Neural progenitor cell (in vitro differentiated cells): ENCODE measurements at regions not wholly inside any gene's neighbourhood (a gene's known extent, or its start where the extent isn't known, plus 50 kb on each side); places are given as distances from the start of the nearest gene placed in this dataset.

Source experiments
- DNase-seq: peaks from one replicate; pipeline ENCODE4 v3.0.0-alpha.2; 2016; ENCODE audit warnings: low spot score
- H2AFZ ChIP-seq: fragments of 200-600 bp; sonication (generic); replicated peaks from 2 replicates; pipeline ENCODE4 v1.6.1; 2016; ENCODE audit warnings: antibody characterized with exemption
- H3F3A ChIP-seq: fragments of 200-600 bp; sonication (generic); 2 replicates; pipeline ENCODE4 v1.6.1; 2016; ENCODE audit warnings: antibody characterized with exemption, low read depth
- H3K27ac ChIP-seq: fragments of 200-600 bp; sonication (generic); 2 replicates; pipeline ENCODE4 v1.5.1; 2016; ENCODE audit warnings: mild to moderate bottlenecking
- H3K27me3 ChIP-seq: fragments of 200-600 bp; sonication (generic); 2 replicates; pipeline ENCODE4 v1.6.1; 2016; ENCODE audit warnings: mild to moderate bottlenecking, moderate library complexity
- H3K36me3 ChIP-seq: fragments of 200-600 bp; sonication (generic); 2 replicates; pipeline ENCODE4 v1.5.1; 2016
- H3K4me1 ChIP-seq: fragments of 200-600 bp; sonication (generic); 2 replicates; pipeline ENCODE4 v1.6.1; 2016; ENCODE audit warnings: mixed run types
- H3K4me2 ChIP-seq: fragments of 200-600 bp; sonication (generic); 2 replicates; pipeline ENCODE4 v1.6.1; 2016
- H3K4me3 ChIP-seq: fragments of 200-600 bp; sonication (generic); 2 replicates; pipeline ENCODE4 v1.5.1; 2016
- H3K79me2 ChIP-seq: fragments of 200-600 bp; sonication (generic); 2 replicates; pipeline ENCODE4 v1.6.1; 2016; ENCODE audit warnings: low read depth
- H3K9ac ChIP-seq: fragments of 200-600 bp; sonication (generic); 2 replicates; pipeline ENCODE4 v1.6.1; 2016
- H3K9me3 ChIP-seq: fragments of 200-600 bp; sonication (generic); 2 replicates; pipeline ENCODE4 v1.5.1; 2016; ENCODE audit warnings: low read depth
- H4K20me1 ChIP-seq: fragments of 200-600 bp; sonication (generic); 2 replicates; pipeline ENCODE4 v1.6.1; 2016; ENCODE audit warnings: low read depth
- H3K27ac Mint-ChIP-seq: 3 replicates; pipeline ENCODE4 v1.8.0; 2021; ENCODE audit warnings: mixed read lengths
- H3K27me3 Mint-ChIP-seq: 2 replicates; pipeline ENCODE4 v1.8.0; 2022; ENCODE audit warnings: low read depth, mild to moderate bottlenecking, inconsistent platforms, moderate library complexity, mixed read lengths; ENCODE audit not compliant: insufficient read depth
- H3K36me3 Mint-ChIP-seq: 3 replicates; pipeline ENCODE4 v1.8.0; 2021; ENCODE audit warnings: mixed read lengths
- H3K4me1 Mint-ChIP-seq: 3 replicates; pipeline ENCODE4 v1.8.0; 2021; ENCODE audit warnings: mixed read lengths
- H3K4me3 Mint-ChIP-seq: 3 replicates; pipeline ENCODE4 v1.8.0; 2021; ENCODE audit warnings: mild to moderate bottlenecking, moderate library complexity, mixed read lengths
- H3K9me3 Mint-ChIP-seq: 3 replicates; pipeline ENCODE4 v1.8.0; 2020; ENCODE audit warnings: mixed read lengths
- CTCF ChIP-seq: fragments of 200-600 bp; sonication (generic); IDR thresholded peaks from 2 replicates; pipeline ENCODE4 v1.5.1; 2017; ENCODE audit warnings: antibody characterized with exemption, mild to moderate bottlenecking
- EZH2 ChIP-seq: fragments of 200-600 bp; sonication (generic); IDR thresholded peaks from 2 replicates; pipeline ENCODE4 v1.6.1; 2017; ENCODE audit warnings: antibody characterized with exemption, mild to moderate bottlenecking, moderate library complexity
- EZH2phosphoT487 ChIP-seq: fragments of 200-600 bp; sonication (generic); IDR thresholded peaks from 2 replicates; pipeline ENCODE4 v1.6.1; 2017; ENCODE audit warnings: antibody characterized with exemption

- Histone ChIP-seq H3F3A (no peaks in the 10 kb centered on the region), H2AFZ (no peak overlapping the region), H3K36me3 (no peaks in the 10 kb centered on the region), H3K4me1 (no peaks in the 10 kb centered on the region), H3K79me2 (no peaks in the 10 kb centered on the region), H3K9ac (no peak overlapping the region), H3K4me2 (no peak overlapping the region), H3K27ac (no peak overlapping the region), H3K4me3 (no peak overlapping the region), H3K27me3 (no peaks in the 10 kb centered on the region), H3K9me3 (no peaks in the 10 kb centered on the region), H4K20me1 (no peaks in the 10 kb centered on the region)
- no peaks in the 10 kb centered on the region for H3K4me1 Mint-ChIP-seq
- no peak for TF ChIP-seq EZH2phosphoT487
- TF ChIP-seq EZH2 = no peak
- TF ChIP-seq CTCF = no peak
- no peak for DNase-seq
- H3K36me3 Mint-ChIP-seq = no peaks in the 10 kb centered on the region
- H3K27ac Mint-ChIP-seq = no peak overlapping the region
- peaks cover 2% of the 10 kb centered on the region for H3K27me3 Mint-ChIP-seq
- no peak overlapping the region for H3K4me3 Mint-ChIP-seq
- H3K9me3 Mint-ChIP-seq = peaks cover 13% of the 10 kb centered on the region
Observed at GRCh38 chr3:22593638-22594037, 609.5 kb upstream of the UBE2E2 start.

GRCh38 chr3:22594990-22595389 lies 608.1 kb upstream of the UBE2E2 start:
- no peaks in the 10 kb centered on the region for H3K27me3 ChIP-seq
- Mint-ChIP-seq H3K36me3 (no peaks in the 10 kb centered on the region), H3K4me1 (no peaks in the 10 kb centered on the region), H3K27me3 (no peaks in the 10 kb centered on the region), H3K9me3 (peaks cover 13% of the 10 kb centered on the region), H3K27ac (no peak overlapping the region), H3K4me3 (no peak overlapping the region)
- no peaks in the 10 kb centered on the region for H3F3A ChIP-seq
- H2AFZ ChIP-seq = no peak overlapping the region
- H3K4me1 ChIP-seq = no peaks in the 10 kb centered on the region
- H3K9me3 ChIP-seq = no peaks in the 10 kb centered on the region
- TF ChIP-seq CTCF = no peak
- no peak for TF ChIP-seq EZH2
- no peak overlapping the region for H3K27ac ChIP-seq
- H4K20me1 ChIP-seq = no peaks in the 10 kb centered on the region
- no peak overlapping the region for H3K4me2 ChIP-seq
- no peaks in the 10 kb centered on the region for H3K79me2 ChIP-seq
- DNase-seq = no peak
- H3K9ac ChIP-seq = no peak overlapping the region
- no peak overlapping the region for H3K4me3 ChIP-seq
- H3K36me3 ChIP-seq = no peaks in the 10 kb centered on the region

- H3K4me1 Mint-ChIP-seq = no peaks in the 10 kb centered on the region
Observed at GRCh38 chr3:22606461-22606860, 596.7 kb upstream of the UBE2E2 start.

More at GRCh38 chr3:22606461-22606860, 596.7 kb upstream of the UBE2E2 start:
- Mint-ChIP-seq H3K36me3 (no peaks in the 10 kb centered on the region), H3K27ac (no peak overlapping the region), H3K4me3 (no peak overlapping the region), H3K27me3 (no peaks in the 10 kb centered on the region), H3K9me3 (no peaks in the 10 kb centered on the region)
- Histone ChIP-seq H2AFZ (no peak overlapping the region), H3K27me3 (no peaks in the 10 kb centered on the region), H3K9me3 (no peaks in the 10 kb centered on the region), H3K4me1 (no peaks in the 10 kb centered on the region), H4K20me1 (no peaks in the 10 kb centered on the region), H3K4me3 (no peak overlapping the region), H3K36me3 (no peaks in the 10 kb centered on the region), H3K27ac (no peak overlapping the region), H3K9ac (no peak overlapping the region), H3K79me2 (no peaks in the 10 kb centered on the region), H3K4me2 (no peak overlapping the region), H3F3A (no peaks in the 10 kb centered on the region)
- no peak for TF ChIP-seq EZH2
- TF ChIP-seq CTCF = no peak
- no peak for TF ChIP-seq EZH2phosphoT487
- no peak for DNase-seq
